D721Med (cell line): ENCODE measurements at regions not wholly inside any gene's neighbourhood (a gene's known extent, or its start where the extent isn't known, plus 50 kb on each side); places are given as distances from the start of the nearest gene placed in this dataset.
"Not testable (repeated sequence)": the region's sequence is repeated elsewhere in the genome, so short reads cannot be mapped to it uniquely, and the experiment has no call there.

Experiments used
- DNase-seq: peaks from one replicate; pipeline ENCODE4 v3.0.0; 2011; ENCODE audit warnings: low spot score; ENCODE audit not compliant: insufficient read length
- FAIRE-seq: peaks from 2 replicates; lab custom pipeline; 2011; peaks lifted over from hg19 to GRCh38; lab: Jason Lieb, UNC
- TF ChIP-seq, protein P1 (sequence below): IDR thresholded peaks from 2 replicates; pipeline ENCODE4 v1.5.1; 2012; ENCODE audit warnings: mild to moderate bottlenecking, control low read depth; ENCODE audit not compliant: insufficient read depth; ENCODE audit errors: missing control alignments

DNA sequence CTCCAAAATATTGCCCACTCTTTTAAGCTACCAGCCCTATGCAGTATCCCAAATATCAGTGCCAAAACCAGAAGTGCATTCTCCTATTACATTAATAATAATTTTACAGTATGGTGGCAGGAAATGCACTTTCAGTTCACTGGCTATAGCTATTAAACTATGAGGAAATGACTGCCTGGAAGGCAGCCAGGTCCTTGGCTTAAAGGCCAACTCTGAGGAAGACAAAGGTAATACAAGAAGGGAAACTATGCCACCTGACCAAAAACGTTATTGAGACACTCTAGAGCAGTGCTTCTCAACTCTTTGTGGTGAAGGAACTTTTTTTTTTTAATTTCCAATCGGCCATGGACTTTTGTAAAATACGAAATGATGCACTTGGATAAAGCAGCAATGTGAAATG is 133.6 kb upstream of the VAMP7 start:
- TF ChIP-seq, protein P1, sequence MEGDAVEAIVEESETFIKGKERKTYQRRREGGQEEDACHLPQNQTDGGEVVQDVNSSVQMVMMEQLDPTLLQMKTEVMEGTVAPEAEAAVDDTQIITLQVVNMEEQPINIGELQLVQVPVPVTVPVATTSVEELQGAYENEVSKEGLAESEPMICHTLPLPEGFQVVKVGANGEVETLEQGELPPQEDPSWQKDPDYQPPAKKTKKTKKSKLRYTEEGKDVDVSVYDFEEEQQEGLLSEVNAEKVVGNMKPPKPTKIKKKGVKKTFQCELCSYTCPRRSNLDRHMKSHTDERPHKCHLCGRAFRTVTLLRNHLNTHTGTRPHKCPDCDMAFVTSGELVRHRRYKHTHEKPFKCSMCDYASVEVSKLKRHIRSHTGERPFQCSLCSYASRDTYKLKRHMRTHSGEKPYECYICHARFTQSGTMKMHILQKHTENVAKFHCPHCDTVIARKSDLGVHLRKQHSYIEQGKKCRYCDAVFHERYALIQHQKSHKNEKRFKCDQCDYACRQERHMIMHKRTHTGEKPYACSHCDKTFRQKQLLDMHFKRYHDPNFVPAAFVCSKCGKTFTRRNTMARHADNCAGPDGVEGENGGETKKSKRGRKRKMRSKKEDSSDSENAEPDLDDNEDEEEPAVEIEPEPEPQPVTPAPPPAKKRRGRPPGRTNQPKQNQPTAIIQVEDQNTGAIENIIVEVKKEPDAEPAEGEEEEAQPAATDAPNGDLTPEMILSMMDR: no peak
- no peak for DNase-seq
- FAIRE-seq: no peak

DNA sequence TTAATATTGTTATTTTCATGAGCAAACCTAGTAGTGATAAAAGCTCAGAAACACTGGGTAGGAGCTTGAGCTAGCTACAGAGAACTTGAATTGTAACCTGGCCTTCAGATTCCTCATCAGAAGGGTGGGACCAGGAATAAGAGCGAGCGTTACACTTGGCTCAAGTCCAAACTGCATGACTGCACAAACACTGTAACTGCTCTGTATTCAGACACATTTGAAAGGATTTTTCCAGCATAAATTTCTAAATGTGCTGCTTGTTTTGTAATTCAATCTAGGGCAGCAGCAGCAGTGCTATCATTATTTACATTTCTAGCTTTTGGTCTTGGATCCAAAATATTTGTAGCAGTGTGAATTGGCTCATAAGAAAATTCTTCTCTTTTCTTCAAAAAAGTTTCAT is 133.0 kb upstream of the TMLHE start:
- DNase-seq (no peak), FAIRE-seq (no peak)
- TF ChIP-seq, protein P1: no peak

DNA sequence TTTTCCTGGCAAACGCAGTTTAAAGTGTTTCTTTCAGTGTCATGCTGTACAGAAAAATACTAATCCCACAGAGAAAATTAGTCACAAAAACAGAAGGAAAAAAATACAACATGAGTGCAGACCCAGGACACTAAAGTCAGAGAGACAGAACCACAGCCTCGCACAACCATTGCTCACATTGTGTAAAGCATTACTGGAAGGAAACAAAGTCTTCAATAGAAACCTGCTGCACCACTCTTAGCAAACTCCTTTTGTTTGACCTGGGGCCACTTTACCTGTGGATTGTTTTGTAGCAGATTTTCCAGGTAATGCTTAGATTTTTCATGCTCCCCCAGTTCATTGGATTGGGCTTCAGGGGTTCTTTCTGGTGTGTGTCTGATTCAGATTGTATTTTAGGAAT is 131.8 kb upstream of the TMLHE start:
- no peak for FAIRE-seq
- TF ChIP-seq, protein P1: no peak
- DNase-seq: no peak

DNA sequence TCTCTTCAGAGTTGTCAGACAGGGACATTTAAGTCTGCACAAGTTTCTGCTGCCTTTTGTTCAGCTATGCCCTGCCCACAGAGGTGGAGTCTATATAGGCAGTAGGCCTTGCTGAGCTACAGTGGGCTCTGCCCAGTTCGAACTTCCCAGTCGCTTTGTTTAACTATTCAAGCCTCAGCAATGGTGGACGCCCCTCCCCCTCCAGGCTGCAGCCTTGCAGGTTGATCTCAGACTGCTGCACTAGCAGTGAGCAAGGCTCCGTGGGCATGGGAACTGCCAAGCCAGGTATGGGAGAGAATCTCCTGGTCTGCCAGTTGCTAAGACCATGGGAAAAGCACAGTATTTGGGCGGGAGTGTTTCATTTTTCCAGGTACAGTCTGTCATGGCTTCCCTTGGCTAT is 115.6 kb upstream of the TMLHE start:
- not testable (repeated sequence) for FAIRE-seq, DNase-seq

DNA sequence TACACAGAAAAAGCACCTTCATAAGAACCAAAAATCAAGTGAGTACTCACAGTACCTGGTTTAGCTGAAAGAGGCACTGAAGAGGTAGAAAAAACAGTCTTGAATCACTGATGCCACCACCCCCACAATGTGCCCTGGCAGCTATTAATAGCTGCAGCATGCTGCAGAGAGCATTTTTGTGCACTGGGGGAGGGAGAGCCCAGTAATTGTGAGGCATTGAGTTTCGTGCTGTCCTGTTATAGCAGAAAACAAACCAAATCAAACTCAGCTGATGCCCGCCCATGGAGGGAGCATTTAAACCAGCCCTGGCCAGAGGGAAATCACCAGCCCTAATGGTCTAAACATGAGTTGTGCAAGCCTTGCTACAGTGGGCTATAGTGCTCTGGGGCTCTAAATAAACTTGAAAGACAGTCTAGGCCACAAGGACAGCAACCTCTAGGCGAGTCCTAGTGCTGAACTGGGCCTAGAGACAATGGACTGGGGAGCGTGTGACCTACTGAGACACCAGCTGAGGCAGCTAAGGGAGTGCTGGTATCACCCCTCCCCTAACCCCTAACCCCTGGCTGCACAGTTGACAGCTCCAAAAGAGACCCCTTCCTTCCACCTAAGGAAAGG is 106.3 kb upstream of the TMLHE start:
- TF ChIP-seq, protein P1: no peak
- FAIRE-seq: no peak
- DNase-seq: no peak

DNA sequence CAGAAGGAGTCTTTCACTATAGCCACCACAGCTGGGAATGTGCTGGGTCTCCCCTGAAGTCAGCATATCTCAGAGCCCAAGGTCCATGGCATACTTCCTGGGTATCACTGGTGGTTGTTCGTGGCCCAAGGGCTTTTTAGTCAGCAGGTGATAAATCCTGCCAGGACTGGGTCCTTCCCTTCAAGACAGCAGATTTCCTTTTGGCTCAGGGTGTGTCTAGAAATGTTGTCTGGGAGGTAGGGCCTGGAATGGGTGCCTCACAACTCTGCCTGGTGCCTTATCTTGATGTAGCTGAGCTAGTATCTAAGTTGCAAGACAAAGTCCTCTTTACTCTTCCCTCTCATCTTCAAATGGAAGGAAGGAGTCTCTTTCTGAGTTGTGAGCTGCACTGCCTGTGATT is 102.4 kb upstream of the TMLHE start:
- TF ChIP-seq, protein P1: no peak
- FAIRE-seq: no peak
- no peak for DNase-seq

DNA sequence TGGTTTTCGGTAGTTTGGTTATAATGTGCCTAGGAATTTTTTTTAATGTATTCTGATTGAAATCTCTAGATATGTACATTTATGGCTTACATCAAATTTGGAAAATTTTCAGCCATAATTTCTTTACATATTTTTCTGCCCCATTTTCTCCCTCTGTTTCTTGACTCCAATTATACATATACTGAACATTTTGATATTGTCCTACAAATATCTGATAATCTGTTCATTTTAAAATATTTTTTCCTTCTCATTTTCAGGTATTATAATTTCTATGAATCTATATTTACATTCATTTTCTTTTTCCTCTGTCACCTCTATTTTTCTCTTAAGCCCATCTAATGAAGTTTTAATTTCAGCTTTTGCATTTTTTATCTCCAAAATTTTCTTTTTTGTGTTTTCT is 82.7 kb upstream of the TMLHE start:
- TF ChIP-seq, protein P1: no peak
- no peak for FAIRE-seq

DNA sequence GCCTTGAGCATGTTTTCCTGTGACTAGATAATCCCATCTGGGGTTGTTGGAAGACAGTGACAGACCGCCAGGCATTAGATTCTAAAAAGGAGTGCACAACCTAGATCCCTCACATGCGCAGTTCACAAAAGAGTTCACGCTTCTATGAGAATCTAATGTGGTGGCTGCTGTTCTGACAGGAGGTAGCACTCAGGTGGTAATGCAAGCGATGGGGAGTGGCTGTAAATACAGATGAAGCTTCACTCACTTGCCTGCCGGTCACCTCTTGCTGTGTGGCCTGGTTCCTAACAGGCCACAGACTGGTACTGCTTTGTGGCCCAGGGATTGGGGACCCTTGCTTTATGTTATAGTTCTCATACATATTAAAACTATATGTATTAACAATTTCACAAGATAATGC is 81.9 kb upstream of the TMLHE start:
- FAIRE-seq (no peak), DNase-seq (no peak)
- TF ChIP-seq, protein P1: no peak

More for the DNA sequence above, 82.7 kb upstream of the TMLHE start:
- DNase-seq: no peak
